ENCODE measurements at regions not wholly inside any gene's neighbourhood (a gene's known extent, or its start where the extent isn't known, plus 50 kb on each side); places are given as distances from the start of the nearest gene placed in this dataset.

DNA sequence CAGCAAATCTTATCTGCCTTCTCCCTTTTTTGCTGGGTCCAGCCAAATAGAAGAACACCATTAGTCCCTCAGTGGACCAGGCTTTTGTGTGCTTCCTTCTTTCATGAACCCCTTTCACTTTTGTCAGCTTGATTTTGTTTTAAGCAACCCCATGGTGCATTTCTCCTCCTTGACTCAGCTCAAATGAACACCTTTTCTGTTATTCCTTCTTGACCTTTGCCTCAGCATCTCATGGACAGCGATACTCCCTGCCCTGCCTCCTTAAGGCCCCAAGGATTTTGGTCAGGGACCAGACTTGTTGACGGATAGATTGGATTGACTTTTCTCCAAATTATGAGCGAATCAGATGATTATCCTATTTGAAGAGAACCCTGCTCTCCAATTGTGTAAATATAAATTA lies 356.6 kb upstream of the USP24 start:
- DNase-seq (ENCODE audit: low read depth in 1 of 2, low spot score in 1 of 2): no peak

DNA sequence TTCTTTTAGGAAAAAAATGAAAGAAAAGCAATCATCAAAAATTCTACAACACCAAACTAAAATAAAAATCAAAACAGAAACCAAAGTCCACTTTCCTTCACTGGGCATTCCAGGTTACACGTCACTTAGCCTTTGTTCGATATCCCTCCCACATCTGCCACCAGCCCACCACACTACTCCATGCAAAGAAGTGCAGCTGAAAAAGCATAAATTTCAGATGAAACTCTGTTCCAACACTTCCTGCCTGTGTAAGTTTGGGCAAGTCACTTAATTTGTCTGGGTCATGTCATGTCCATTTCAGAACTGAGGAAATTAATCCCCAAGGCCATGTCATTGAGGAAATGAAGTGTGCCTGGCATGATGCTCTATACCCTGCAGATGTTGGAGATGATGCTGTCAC lies 354.3 kb upstream of the USP24 start:
- no peak for DNase-seq (ENCODE audit: low read depth in 1 of 2, low spot score in 1 of 2)

DNA sequence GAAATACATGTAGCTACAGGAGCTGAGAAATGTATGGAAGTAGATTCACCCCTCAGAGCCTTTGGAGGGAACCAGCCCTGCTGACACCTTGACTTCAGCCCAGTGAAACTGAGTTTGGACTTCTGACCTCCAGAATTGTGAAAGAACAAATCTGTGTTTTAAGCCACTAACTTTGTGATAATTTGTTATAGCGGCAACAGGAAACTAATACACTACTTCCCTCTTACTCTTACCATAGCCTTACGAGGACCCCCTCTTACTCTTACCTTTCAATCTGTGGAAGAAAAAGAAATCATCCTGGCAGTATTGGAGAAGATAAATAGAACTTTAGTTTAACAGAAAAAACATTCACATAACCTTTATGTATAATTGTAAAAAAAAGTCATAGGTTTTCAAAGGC lies 353.6 kb upstream of the USP24 start:
- no peak for DNase-seq (ENCODE audit: low read depth in 1 of 2, low spot score in 1 of 2)

DNA sequence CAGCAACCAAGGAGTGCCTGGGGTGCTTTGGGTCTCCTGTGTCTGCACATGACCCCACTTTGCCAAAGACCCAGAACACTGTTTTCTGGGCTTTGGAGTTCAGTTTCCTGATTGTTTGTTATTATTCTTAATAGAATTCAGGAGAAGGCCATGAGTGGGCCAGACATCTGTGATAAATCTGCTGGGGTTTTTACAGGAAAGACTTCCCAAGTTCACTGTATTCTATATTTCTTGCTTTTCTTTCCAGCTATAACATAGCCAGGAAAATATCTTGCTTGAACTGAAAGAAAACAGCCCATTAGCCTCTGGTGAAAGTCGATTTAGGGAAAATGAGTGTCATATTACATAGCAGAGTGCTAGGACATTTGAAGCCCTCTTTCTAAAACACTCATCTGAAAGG lies 345.1 kb upstream of the USP24 start:
- DNase-seq (ENCODE audit: low read depth in 1 of 2, low spot score in 1 of 2): no peak

DNA sequence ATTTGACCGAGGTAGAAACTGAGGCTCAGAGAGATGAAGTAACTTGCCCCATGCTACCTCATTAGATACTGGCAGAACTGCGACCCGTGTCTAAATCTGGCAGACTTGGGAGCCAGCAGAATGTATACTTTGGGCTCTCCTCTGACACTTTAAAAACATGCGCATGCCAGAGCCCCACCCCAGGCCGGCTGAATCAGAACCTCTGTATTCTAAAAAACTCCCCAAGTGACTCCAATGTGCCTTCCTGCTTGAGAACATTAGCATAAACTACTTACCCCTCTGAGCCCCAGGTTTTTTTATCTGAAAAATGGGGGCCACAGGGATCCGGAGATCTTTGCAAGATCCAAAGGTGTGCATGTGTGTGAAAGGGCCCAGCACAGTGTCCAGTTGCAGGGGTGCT lies 344.7 kb upstream of the USP24 start:
- no peak for DNase-seq (ENCODE audit: low read depth in 1 of 2, low spot score in 1 of 2)

DNA sequence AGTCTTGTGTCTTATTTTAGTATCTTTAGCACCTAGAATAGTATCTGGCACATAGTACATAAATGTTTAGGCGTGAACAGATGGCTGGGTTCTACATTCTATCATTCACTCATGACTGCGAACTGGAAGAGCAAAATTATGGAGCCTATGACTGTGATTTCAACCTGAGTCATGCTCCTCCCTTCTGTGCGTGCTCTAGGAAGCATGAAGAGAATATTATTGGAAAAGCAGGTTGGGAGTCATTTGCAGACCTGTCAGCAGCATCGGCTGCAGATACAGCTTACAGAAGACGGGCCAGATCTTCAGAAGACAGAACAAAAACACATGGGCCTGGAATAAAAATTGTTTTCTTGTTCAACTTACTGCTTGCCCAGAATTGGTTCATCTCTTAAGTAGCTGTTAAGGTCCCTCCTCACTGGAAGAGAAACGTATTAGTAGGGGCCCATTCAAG lies 344.0 kb upstream of the USP24 start:
- no peak for DNase-seq (ENCODE audit: low read depth in 1 of 2, low spot score in 1 of 2)

DNA sequence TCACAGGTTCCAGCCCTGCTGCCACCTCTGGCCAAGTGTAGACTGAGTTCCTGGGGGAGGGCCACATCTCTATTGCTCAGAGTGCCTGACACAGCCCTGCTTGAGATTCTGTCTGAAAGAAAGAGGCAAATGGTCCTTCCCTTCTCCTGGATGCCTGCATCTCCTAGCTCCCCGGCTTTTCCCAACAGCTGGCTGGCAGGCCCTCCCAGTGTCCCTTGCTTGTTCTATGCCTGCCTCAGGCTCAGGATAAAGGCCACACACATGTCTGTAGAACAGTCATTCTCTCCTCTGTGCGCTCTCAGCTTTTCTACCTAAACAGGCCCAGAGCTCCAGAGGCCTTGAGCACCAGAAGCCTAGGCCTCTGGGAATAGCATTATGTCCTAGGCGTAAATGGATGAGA lies 343.4 kb upstream of the USP24 start:
- DNase-seq (ENCODE audit: low read depth in 1 of 2, low spot score in 1 of 2): no peak

DNA sequence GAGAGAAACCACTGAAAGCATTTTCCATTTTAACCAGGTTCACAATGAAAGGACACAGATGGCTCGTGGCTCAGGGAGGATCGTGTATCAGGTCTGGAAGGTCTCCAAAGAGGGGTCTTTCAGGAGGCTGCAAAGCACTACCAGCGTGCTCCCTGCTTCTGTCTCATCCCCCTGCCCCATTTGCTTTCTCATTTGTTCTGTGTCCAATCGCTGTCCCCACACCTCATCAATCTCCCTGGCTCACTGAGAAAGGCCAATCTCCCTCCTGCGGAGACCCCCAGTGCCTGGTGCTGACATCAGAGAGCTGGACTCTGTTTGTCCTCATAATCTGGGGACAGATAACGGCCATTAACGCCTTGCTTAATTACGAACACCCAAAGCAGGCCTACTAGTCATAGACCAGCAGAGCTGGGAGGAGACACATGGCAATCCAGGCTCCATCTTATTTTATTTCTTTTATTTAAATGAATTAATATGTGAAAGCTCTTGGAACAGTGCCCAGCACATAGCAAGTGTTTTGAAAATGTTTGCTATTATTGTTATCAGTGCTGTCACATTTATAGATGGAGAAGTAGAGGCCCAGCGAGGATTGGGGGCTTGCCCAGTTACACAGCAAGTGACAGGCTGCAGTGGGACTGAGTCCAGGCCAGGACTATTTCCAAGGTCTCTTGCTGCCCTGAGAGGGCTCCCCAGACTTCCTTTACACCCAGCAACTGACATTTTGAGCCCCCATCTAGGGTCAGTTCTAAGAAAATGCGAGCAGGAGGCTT lies 341.0 kb upstream of the USP24 start:
- no peak for DNase-seq (ENCODE audit: low read depth in 1 of 2, low spot score in 1 of 2)

DNA sequence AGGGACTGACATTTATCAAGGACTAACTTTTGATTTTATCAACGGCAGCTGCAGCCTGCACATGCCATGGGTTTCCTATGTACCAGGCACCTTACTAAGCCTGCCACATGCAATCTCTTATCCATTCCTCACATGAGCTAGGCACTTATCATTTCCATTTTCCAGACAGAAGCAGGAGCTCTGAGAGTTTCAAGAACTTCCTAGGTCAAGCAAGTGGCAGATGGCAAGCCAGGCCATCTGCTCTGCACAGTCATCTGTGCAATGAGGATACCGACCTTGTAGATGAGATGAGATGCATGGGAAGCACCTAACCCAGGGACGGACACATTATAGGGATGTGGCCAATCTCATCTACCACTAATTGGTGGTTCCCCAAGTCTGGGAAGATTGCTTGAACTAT lies 339.4 kb upstream of the USP24 start:
- no peak for DNase-seq (ENCODE audit: low read depth in 1 of 2, low spot score in 1 of 2)

DNA sequence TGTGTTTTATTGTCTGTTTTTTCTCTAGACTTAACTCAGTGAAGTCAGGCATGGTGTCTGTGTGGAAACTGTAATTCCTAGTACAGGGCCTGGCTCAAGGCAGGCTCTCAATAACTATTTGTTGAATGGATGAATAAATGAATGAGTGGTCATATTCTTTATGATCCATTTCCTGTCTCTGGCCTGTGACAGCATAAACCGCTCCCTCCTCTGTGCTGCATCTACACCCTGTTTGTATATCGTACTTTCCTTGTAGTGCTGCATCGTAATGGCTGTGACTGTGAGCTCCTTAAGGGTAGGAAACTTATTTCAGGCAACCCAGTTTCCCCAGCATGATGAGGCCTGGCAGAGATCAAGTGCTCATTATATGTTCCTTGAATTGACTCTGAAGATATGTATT lies 337.5 kb upstream of the USP24 start:
- no peak for DNase-seq (ENCODE audit: low read depth in 1 of 2, low spot score in 1 of 2)

DNA sequence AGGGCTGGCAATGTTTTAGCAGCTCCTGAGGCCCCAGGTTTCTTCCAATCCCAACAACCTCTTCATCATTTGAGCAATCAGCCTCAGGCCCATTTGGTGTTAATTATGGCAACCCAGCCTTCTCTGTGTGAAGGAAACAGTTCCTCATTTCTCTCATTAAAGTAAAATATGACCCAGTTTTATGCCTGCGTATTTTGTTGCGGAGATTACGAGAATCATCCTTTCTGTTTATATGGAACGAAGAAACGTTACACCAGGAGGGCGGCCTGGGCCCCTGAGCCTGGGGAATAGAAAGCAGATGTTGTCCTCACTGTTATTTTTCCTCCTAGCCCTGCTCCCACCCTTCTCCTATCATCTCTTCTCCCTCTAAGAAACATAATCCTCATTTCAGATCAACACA lies 332.2 kb upstream of the USP24 start:
- DNase-seq (ENCODE audit: low read depth in 1 of 2, low spot score in 1 of 2): no peak

DNA sequence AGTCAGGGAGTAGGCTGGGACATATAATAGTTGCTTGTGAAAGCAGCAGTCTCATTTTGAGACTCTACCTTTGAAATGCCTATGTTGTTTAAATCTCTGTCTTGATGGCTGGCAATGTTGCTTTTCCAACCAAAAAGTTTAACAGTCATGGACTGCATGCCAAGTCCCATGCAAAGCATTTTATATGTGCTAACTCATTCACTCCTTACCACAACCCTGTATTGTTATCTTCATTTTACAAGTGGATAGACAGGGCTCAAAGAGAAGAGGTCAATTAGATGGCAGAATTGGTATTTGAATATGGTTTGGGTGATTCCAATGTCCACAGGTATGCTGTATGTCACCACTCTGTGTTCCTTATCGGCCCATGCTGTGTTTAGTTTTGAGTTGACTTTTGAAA lies 331.4 kb upstream of the USP24 start:
- no peak for DNase-seq (ENCODE audit: low read depth in 1 of 2, low spot score in 1 of 2)

DNA sequence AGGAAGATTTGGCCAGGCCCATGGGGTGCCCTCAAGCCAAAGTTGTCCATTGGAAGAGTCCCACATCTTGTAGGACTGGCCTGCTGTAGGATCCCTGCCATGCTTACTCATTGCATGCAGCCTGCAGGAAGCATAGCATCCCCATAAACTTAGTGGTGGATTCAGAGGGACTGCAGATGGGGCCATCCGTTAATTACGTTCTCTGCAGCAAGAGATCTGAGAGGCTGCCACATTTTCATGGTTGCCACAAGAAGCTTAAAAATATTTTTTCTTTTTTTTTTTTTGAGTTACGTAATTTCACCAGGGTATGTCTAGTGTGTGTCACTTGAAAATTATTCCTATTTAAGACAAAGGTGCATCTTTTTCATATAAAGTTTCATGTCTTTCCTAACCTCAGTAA lies 329.7 kb upstream of the USP24 start:
- no peak for DNase-seq (ENCODE audit: low read depth in 1 of 2, low spot score in 1 of 2)

DNA sequence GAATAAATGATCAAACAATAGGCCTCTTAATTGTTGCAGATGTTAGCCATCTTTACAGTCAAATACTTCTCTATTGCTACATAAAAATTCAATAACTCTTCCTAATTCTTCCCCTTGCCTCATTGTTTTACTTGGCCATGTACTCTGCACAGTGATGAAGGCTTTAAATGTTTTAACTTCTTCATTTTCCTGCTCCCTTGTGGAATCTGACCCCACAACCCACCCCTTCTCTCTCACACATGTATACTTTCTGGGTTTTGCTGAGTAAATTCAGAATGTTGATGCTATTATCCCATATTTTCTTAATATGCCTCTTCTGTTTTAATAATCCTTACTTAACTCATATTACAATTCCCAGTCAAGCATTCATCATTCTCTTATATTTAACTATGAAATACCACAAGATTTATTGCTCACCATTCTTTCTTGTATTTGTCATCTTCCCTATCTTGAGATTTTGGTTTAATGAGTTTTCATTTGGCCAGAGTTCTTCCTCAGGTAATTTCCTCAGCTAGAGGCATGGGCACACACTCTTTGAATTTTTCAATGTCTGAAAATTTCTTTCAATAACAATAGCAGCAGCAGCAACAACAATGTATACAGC lies 327.8 kb upstream of the USP24 start:
- no peak for DNase-seq (ENCODE audit: low read depth in 1 of 2, low spot score in 1 of 2)

DNA sequence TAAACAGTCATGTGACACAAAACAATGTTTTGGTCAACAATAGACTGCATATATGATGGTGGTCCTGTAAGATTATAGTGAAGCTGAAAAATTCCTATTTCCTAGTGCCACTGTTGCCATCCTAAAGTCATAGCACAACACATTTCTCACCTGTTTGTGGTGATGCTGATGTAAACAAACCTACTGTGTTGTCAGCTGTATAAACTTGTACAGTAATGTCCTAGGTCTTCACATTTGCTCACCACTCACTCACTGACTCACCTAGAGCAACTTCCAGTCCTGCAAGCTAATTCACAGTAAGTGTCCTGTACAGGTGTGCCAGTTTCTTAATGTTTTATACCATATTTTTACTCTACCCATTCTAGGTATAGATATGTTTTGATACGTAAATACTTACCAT lies 326.1 kb upstream of the USP24 start:
- DNase-seq (ENCODE audit: low read depth in 1 of 2, low spot score in 1 of 2): no peak

DNA sequence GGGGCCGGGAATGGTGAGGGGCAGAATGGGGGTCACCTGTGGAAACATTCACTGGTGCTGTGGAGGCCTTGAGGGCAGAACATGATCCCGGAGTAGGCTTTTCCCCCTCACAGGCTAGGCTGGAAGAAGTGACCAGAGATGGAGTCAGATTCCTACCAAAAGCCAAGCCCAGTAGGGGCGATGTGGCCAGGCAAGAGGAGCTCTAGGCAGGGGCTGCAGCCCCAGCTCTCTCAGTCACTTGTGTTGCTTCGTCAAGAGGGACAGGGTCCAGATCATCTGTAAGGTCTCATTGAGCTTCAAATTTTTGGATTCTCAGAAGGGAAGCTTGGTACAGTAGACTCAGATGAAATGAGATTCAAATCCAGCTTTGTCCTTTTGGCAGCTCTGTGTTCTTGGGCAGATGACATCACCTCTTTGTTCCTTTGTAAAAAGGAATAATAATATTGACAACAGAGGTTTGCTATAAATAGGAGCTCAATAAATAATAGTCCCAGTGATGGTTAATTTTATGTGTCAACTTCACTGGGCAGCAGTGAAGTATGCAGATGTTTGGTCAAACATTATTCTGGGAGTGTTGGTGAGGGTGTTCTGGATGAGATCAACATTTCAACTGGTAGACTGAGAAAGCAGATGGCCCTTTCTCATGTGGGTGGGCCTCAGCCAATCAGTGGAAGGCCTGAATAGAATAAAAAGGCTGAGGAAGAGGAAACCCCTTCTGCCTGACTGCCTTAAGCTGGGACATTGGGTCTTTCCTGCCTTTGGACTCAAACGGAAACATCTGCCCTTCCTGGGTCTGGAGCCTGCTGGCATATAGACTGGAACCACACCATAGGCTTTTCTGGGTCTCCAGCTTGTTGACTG lies 324.7 kb upstream of the USP24 start:
- no peak for DNase-seq (ENCODE audit: low read depth in 1 of 2, low spot score in 1 of 2)

DNA sequence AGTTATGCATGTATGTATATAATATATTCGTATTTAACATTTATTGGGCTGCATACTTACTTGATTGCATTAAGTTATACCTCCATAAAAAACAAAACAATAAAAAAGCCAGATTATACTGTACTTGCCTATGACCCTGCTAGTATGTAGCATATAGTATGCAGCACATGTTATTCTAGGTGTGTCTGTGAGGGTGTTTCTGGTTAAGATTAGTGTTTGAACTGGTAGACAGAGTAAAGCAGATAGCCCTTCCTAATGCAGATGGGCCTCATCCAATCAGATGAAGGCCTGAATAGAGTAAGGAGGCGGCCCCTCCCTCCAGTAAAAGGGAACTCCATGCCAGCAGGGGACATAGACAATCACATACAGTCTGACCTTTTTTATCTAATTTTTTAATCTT lies 323.3 kb upstream of the USP24 start:
- DNase-seq (ENCODE audit: low read depth in 1 of 2, low spot score in 1 of 2): no peak

DNA sequence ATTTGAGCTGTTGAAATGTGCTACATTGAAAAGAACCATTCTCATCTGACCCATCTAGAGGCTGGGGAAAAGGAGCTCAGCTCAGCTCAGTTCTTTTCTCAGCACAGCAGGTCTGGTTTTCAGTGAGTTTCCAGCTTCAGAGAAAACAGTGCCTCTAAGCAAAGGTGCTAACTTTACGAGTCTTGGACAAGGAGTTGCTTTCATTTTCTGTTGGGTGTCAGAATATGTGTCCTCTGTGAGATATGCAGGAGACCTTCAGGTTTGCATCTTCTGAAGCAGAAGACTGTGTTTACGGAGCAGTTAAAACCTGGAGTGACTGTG lies 321.3 kb upstream of the USP24 start:
- DNase-seq (ENCODE audit: low read depth in 1 of 2, low spot score in 1 of 2): no peak

DNA sequence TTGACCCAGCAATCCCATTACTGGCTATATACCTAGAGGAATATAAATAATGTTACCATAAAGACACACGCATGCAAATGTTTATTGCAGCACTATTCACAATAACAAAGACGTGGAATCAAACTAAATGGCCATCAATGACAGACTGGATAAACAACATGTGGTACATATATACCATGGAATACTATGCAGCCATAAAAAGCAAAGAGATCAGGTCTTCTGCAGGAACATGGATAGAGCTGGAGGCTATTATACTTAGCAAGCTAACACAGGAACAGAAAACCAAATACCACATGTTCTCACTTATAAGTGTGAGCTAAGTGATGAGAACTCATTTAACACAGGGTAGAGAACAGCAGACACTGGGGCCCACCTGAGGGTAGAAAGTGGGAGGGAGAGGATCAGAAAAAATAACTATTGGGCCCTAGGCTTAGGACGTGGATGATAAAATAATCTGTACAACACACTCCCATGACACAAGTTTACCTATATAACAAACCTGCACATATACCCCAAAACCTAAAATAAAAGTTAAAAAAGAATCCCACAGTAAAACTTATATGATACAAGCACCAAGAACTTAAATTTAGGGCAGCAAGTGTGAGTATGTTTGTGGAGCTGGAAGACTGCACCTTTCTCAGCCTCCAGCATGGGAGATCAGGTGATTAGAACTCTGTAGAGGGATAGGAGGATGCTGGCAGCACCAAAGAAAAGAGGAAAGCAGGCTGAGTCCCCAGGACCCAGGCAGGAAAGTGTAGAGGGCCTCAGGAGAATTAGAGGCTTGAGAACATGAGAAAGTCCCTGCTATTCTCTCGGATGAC lies 320.8 kb upstream of the USP24 start:
- no peak for DNase-seq (ENCODE audit: low read depth in 1 of 2, low spot score in 1 of 2)

DNA sequence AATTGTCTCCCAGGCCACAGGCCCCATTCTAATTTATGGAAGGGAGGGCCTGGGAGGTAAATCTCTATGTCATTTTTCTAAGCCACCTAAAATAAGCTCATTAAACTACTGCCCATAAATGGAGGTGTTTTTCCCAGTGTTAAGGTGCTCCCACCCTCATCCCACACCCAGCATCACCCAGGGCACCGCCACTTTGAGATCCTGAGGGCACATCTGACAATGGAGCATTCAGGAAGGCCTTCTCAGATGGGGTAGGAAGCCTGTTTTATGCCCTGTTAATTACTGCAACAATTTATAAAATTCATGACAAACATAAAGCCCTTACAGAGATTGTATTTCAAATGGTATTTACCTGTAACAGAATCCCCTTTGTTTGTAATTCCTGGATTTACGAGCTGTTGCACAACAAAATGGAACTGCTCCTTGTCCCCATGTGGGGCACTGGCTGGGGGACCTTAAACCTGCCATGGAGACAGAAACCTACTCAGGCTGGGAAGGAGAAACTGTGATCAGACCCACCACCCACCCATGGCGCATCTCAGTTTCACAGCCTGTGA lies 319.5 kb upstream of the USP24 start:
- no peak for DNase-seq (ENCODE audit: low read depth in 1 of 2, low spot score in 1 of 2)

DNA sequence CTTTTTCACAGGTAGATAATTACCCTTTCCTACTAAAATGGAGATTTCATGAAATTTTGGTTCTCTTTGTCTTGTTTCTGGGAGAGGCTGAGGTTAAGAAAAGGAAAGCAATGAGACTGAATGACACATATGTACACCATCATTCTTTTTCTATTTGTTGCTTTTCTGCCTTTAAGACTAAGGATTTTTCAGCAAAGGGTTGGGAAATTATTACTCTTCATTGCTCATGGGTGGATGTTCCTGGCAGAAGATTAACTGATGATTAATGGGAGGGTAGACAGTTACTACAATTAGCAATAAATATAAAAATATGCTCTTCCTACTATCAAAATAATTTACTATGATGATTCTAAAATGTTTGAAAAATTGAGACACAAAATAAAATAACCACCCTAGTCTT lies 316.5 kb upstream of the USP24 start:
- DNase-seq (ENCODE audit: low read depth in 1 of 2, low spot score in 1 of 2): no peak
